Ovary (tissue), 3 donors: ENCODE measurements at regions not wholly inside any gene's neighbourhood (a gene's known extent, or its start where the extent isn't known, plus 50 kb on each side); places are given as distances from the start of the nearest gene placed in this dataset.

Experiments used
- CTCF ChIP-seq, 3 donors: fragments of 450-650 bp in 2 of 3; fragments of 200-600 bp in 1 of 3; IDR thresholded peaks; one replicate each; pipeline versions ENCODE4 v1.5.1 to v1.8.0; 2016 to 2022; ENCODE audit warnings: antibody characterized with exemption in 3 of 3, mild to moderate bottlenecking in 1 of 3
- EP300 ChIP-seq: sonication (generic); formaldehyde crosslinking; IDR thresholded peaks from one replicate; pipeline ENCODE4 v1.6.1; 2017; ENCODE audit warnings: antibody characterized with exemption
- donor health status: DM: no; HTN: no; CAD: no.

- TF ChIP-seq EP300 (no peak), CTCF (IDR thresholded peaks at IDR 0.05) (no peak)
Measured at GRCh38 chr3:117637666-117638065, 928.1 kb downstream of the TUSC7 start.
